HG03039 (cell line): ENCODE measurements at regions not wholly inside any gene's neighbourhood (a gene's known extent, or its start where the extent isn't known, plus 50 kb on each side); places are given as distances from the start of the nearest gene placed in this dataset.
"Not testable (repeated sequence)": the region's sequence is repeated elsewhere in the genome, so short reads cannot be mapped to it uniquely, and the experiment has no call there.

ENCODE experiments used
- ATAC-seq: cut with Tn5 transposase; IDR thresholded peaks from one replicate; pipeline ENCODE4 v1.9.1; 2021; ENCODE audit warnings: mild to moderate bottlenecking, moderate library complexity; ENCODE audit not compliant: unreplicated experiment

GRCh38 chr3:21894459-21895340 is 143.7 kb upstream of the ZNF385D start:
- ATAC-seq = no peak

GRCh38 chr3:21898316-21898715 is 147.3 kb upstream of the ZNF385D start:
- no peak for ATAC-seq

GRCh38 chr3:21901484-21901883 is 150.5 kb upstream of the ZNF385D start:
- no peak for ATAC-seq

- ATAC-seq = no peak
Observed at GRCh38 chr3:21902956-21903355, 151.9 kb upstream of the ZNF385D start.

GRCh38 chr3:21909096-21909495 is 158.1 kb upstream of the ZNF385D start:
- ATAC-seq = no peak

- ATAC-seq = no peak
Observed at GRCh38 chr3:21912711-21913110, 161.7 kb upstream of the ZNF385D start.

GRCh38 chr3:21913791-21914190 is 162.8 kb upstream of the ZNF385D start:
- no peak for ATAC-seq

- ATAC-seq = no peak
Observed at GRCh38 chr3:21914451-21914850, 163.4 kb upstream of the ZNF385D start.

- no peak for ATAC-seq
Observed at GRCh38 chr3:21919383-21919782, 168.4 kb upstream of the ZNF385D start.

GRCh38 chr3:21920421-21920861 is 169.4 kb upstream of the ZNF385D start:
- ATAC-seq = no peak

- ATAC-seq = not testable (repeated sequence)
Observed at GRCh38 chr3:21923156-21923555, 172.1 kb upstream of the ZNF385D start.

- no peak for ATAC-seq
Observed at GRCh38 chr3:21927261-21927660, 176.3 kb upstream of the ZNF385D start.

- ATAC-seq = no peak
Observed at GRCh38 chr3:21934591-21934990, 183.6 kb upstream of the ZNF385D start.

GRCh38 chr3:21936207-21936606 is 185.2 kb upstream of the ZNF385D start:
- ATAC-seq = no peak

- no peak for ATAC-seq
Observed at GRCh38 chr3:21938267-21938681, 187.3 kb upstream of the ZNF385D start.

GRCh38 chr3:21942328-21942727 is 191.3 kb upstream of the ZNF385D start:
- no peak for ATAC-seq

- ATAC-seq = no peak
Observed at GRCh38 chr3:21944251-21944650, 193.2 kb upstream of the ZNF385D start.

- no peak for ATAC-seq
Observed at GRCh38 chr3:21952856-21953255, 201.8 kb upstream of the ZNF385D start.

GRCh38 chr3:21954709-21955108 is 203.7 kb upstream of the ZNF385D start:
- no peak for ATAC-seq

- ATAC-seq = no peak
Observed at GRCh38 chr3:21955406-21955805, 204.4 kb upstream of the ZNF385D start.

GRCh38 chr3:21960033-21960432 is 209.0 kb upstream of the ZNF385D start:
- ATAC-seq = no peak

- ATAC-seq = no peak
Observed at GRCh38 chr3:21962456-21962855, 211.4 kb upstream of the ZNF385D start.

- ATAC-seq = not testable (repeated sequence)
Observed at GRCh38 chr3:21966457-21966856, 215.4 kb upstream of the ZNF385D start.
